ENCODE measurements at regions not wholly inside any gene's neighbourhood (a gene's known extent, or its start where the extent isn't known, plus 50 kb on each side); places are given as distances from the start of the nearest gene placed in this dataset.
"Not testable (repeated sequence)": the region's sequence is repeated elsewhere in the genome, so short reads cannot be mapped to it uniquely, and the experiment has no call there.

- DNase-seq (ENCODE audit: low spot score), result no peak
Observed at GRCh38 chr3:65303431-65303830, 615.6 kb upstream of the ADAMTS9 start.

- no peak for DNase-seq (ENCODE audit: low spot score)
Observed at GRCh38 chr3:65291448-65292125, 603.8 kb upstream of the ADAMTS9 start.

- no peak for DNase-seq (ENCODE audit: low spot score)
Observed at GRCh38 chr3:65288776-65289175, 601.0 kb upstream of the ADAMTS9 start.

- no peak for DNase-seq (ENCODE audit: low spot score)
Observed at GRCh38 chr3:65285956-65286355, 598.2 kb upstream of the ADAMTS9 start.

GRCh38 chr3:65284961-65285360, 597.2 kb upstream of the ADAMTS9 start:
- DNase-seq (ENCODE audit: low spot score), result no peak

- DNase-seq (ENCODE audit: low spot score), result no peak
Observed at GRCh38 chr3:65284546-65284945, 596.7 kb upstream of the ADAMTS9 start.

- no peak for DNase-seq (ENCODE audit: low spot score)
Observed at GRCh38 chr3:65279225-65279782, 591.5 kb upstream of the ADAMTS9 start.

GRCh38 chr3:65277798-65278197, 590.0 kb upstream of the ADAMTS9 start:
- no peak for DNase-seq (ENCODE audit: low spot score)

GRCh38 chr3:65276551-65276950, 588.8 kb upstream of the ADAMTS9 start:
- DNase-seq (ENCODE audit: low spot score), result no peak

- no peak for DNase-seq (ENCODE audit: low spot score)
Observed at GRCh38 chr3:65268426-65268825, 580.6 kb upstream of the ADAMTS9 start.

GRCh38 chr3:65265942-65266590, 578.3 kb upstream of the ADAMTS9 start:
- DNase-seq (ENCODE audit: low spot score), result no peak

- DNase-seq (ENCODE audit: low spot score), result no peak
Observed at GRCh38 chr3:65265511-65265910, 577.7 kb upstream of the ADAMTS9 start.

GRCh38 chr3:65262548-65262947, 574.7 kb upstream of the ADAMTS9 start:
- no peak for DNase-seq (ENCODE audit: low spot score)

- DNase-seq (ENCODE audit: low spot score), result no peak
Observed at GRCh38 chr3:65259946-65260345, 572.1 kb upstream of the ADAMTS9 start.

GRCh38 chr3:65252914-65253313, 565.1 kb upstream of the ADAMTS9 start:
- not testable (repeated sequence) for DNase-seq (ENCODE audit: low spot score)

- DNase-seq (ENCODE audit: low spot score), result no peak
Observed at GRCh38 chr3:65252266-65252665, 564.5 kb upstream of the ADAMTS9 start.

GRCh38 chr3:65251375-65251774, 563.6 kb upstream of the ADAMTS9 start:
- no peak for DNase-seq (ENCODE audit: low spot score)

GRCh38 chr3:65246561-65246960, 558.8 kb upstream of the ADAMTS9 start:
- DNase-seq (ENCODE audit: low spot score), result no peak

GRCh38 chr3:65245133-65246063, 557.6 kb upstream of the ADAMTS9 start:
- no peak for DNase-seq (ENCODE audit: low spot score)

GRCh38 chr3:65240366-65240765, 552.6 kb upstream of the ADAMTS9 start:
- no peak for DNase-seq (ENCODE audit: low spot score)

- DNase-seq (ENCODE audit: low spot score), result no peak
Observed at GRCh38 chr3:65238652-65239051, 550.9 kb upstream of the ADAMTS9 start.

- DNase-seq (ENCODE audit: low spot score), result no peak
Observed at GRCh38 chr3:65234499-65234898, 546.7 kb upstream of the ADAMTS9 start.

GRCh38 chr3:65233561-65233960, 545.8 kb upstream of the ADAMTS9 start:
- DNase-seq (ENCODE audit: low spot score), result no peak
